GM12874 (cell line): ENCODE measurements at regions not wholly inside any gene's neighbourhood (a gene's known extent, or its start where the extent isn't known, plus 50 kb on each side); places are given as distances from the start of the nearest gene placed in this dataset.

Source experiments
- CTCF ChIP-seq: IDR thresholded peaks from 2 replicates; pipeline ENCODE4 v1.5.1; 2011; ENCODE audit warnings: low read depth, mild to moderate bottlenecking, control low read depth, low read length, moderate library complexity; ENCODE audit not compliant: insufficient read depth

GRCh38 chr12:46515829-46516228 lies 143.3 kb upstream of the SLC38A2 start:
- no peak for TF ChIP-seq CTCF

- TF ChIP-seq CTCF: no peak
Measured at GRCh38 chr12:46514886-46515285, 142.3 kb upstream of the SLC38A2 start.

- TF ChIP-seq CTCF: no peak
Measured at GRCh38 chr12:46509135-46509534, 136.6 kb upstream of the SLC38A2 start.

GRCh38 chr12:46508651-46509050 lies 136.1 kb upstream of the SLC38A2 start:
- no peak for TF ChIP-seq CTCF

GRCh38 chr12:46507766-46508165 lies 135.2 kb upstream of the SLC38A2 start:
- no peak for TF ChIP-seq CTCF

GRCh38 chr12:46506961-46507360 lies 134.4 kb upstream of the SLC38A2 start:
- TF ChIP-seq CTCF: no peak

- TF ChIP-seq CTCF: no peak
Measured at GRCh38 chr12:46506198-46506597, 133.6 kb upstream of the SLC38A2 start.

GRCh38 chr12:46504494-46504893 lies 131.9 kb upstream of the SLC38A2 start:
- no peak for TF ChIP-seq CTCF
